Spleen (tissue), 7 donors: ENCODE measurements at regions not wholly inside any gene's neighbourhood (a gene's known extent, or its start where the extent isn't known, plus 50 kb on each side); places are given as distances from the start of the nearest gene placed in this dataset.

Experiments used
- CTCF ChIP-seq, 11 experiments: fragments of 200-600 bp in 7 of 11; fragments of 450-650 bp in 4 of 11; sonication (generic) in 4 of 11; IDR thresholded peaks in 8 of 11; conservative IDR thresholded peaks in 3 of 11; 1 replicate in 7 of 11; 2 replicates in 4 of 11; pipeline versions ENCODE4 v1.4.0 to v1.8.0; 2016 to 2021; ENCODE audit warnings: antibody characterized with exemption in 11 of 11, inconsistent platforms in 4 of 11, mild to moderate bottlenecking in 1 of 11
- POLR2AphosphoS5 ChIP-seq, 3 donors: sonication (generic); formaldehyde crosslinking; IDR thresholded peaks; one replicate each; pipeline ENCODE4 v1.5.1; 2017; ENCODE audit warnings: antibody characterized with exemption in 3 of 3
- donor health status: DM: no; HTN: no; CAD: no; lungs with moderate emphysema.
- donor health status: DM: no; HTN: no; CAD: no.
- donor health status: DM: no; HTN: no; CAD: no.

GRCh38 chr7:42460933-42461332 is 223.9 kb upstream of the GLI3 start:
- TF ChIP-seq POLR2AphosphoS5 (IDR thresholded peaks at IDR 0.05), result no peak
- TF ChIP-seq CTCF (IDR thresholded peaks at IDR 0.05 in 8 of 11, conservative IDR thresholded peaks at IDR 0.05 in 3 of 11), result no peak
